Gastrocnemius medialis (tissue), 4 donors: ENCODE measurements at regions not wholly inside any gene's neighbourhood (a gene's known extent, or its start where the extent isn't known, plus 50 kb on each side); places are given as distances from the start of the nearest gene placed in this dataset.
"Not testable (repeated sequence)": the region's sequence is repeated elsewhere in the genome, so short reads cannot be mapped to it uniquely, and the experiment has no call there.

Experiments used
- ATAC-seq, 2 donors: fragments of 150-250 bp; one replicate each; pipeline ENCODE4 v1.9.1; 2016
- DNase-seq, 2 donors: peaks; one replicate each; pipeline ENCODE4 v3.0.0-alpha.2; 2019
- H3K27ac ChIP-seq, 4 donors: fragments of 200-600 bp; sonication (generic); 1 replicate in 1 of 4; 2 replicates in 3 of 4; pipeline ENCODE4 v1.5.1; 2016 to 2018; ENCODE audit warnings: mild to moderate bottlenecking in 2 of 4, moderate library complexity in 1 of 4
- H3K27me3 ChIP-seq, 3 donors: fragments of 200-600 bp; sonication (generic) in 2 of 3; 1 replicate in 1 of 3; 2 replicates in 2 of 3; pipeline versions ENCODE4 v1.5.1 to v1.6.0; 2016 to 2019; ENCODE audit warnings: mild to moderate bottlenecking in 1 of 3, moderate library complexity in 1 of 3
- H3K36me3 ChIP-seq, 2 donors: fragments of 200-600 bp; sonication (generic) in 1 of 2; one replicate each; pipeline ENCODE4 v1.5.1; 2017 to 2018
- H3K4me1 ChIP-seq, 2 donors: fragments of 200-600 bp; sonication (generic) in 1 of 2; one replicate each; pipeline ENCODE4 v1.5.1; 2016 to 2017; ENCODE audit warnings: mild to moderate bottlenecking in 2 of 2
- H3K4me3 ChIP-seq, 4 donors: fragments of 200-600 bp; sonication (generic) in 3 of 4; 1 replicate in 1 of 4; 2 replicates in 3 of 4; pipeline ENCODE4 v1.5.1; 2016 to 2019; ENCODE audit warnings: mild to moderate bottlenecking in 2 of 4
- H3K9me3 ChIP-seq, 3 donors: fragments of 200-600 bp; sonication (generic) in 2 of 3; 1 replicate in 1 of 3; 2 replicates in 2 of 3; pipeline ENCODE4 v1.5.1; 2016 to 2019
- POLR2A ChIP-seq, 2 donors: fragments of 450-650 bp; IDR thresholded peaks; one replicate each; pipeline ENCODE4 v1.6.1; 2017; ENCODE audit warnings: antibody characterized with exemption in 2 of 2, mild to moderate bottlenecking in 2 of 2, moderate library complexity in 2 of 2
- in situ Hi-C, 4 donors: fragments of 200-750 bp; cut with MboI; loops; one replicate each; pipeline versions ENCODE4 v1.15.0 to v1.8.0; 2017; ENCODE audit warnings: low sequenced_read_pairs in 4 of 4
- intact Hi-C: fragments of 100-400 bp; cut with DNase I; formaldehyde crosslinking; loops from one replicate; pipeline ENCODE4 v1.15.1; 2023; ENCODE audit warnings: low total_unique reads
- TF ChIP-seq, protein P1 (sequence below), 5 experiments: fragments of 450-650 bp in 3 of 5; fragments of 200-600 bp in 2 of 5; sonication (generic) in 2 of 5; IDR thresholded peaks in 4 of 5; conservative IDR thresholded peaks in 1 of 5; 1 replicate in 4 of 5; 2 replicates in 1 of 5; pipeline ENCODE4 v1.5.1; 2016 to 2019; ENCODE audit warnings: antibody characterized with exemption in 5 of 5, mild to moderate bottlenecking in 3 of 5, moderate library complexity in 3 of 5

DNA sequence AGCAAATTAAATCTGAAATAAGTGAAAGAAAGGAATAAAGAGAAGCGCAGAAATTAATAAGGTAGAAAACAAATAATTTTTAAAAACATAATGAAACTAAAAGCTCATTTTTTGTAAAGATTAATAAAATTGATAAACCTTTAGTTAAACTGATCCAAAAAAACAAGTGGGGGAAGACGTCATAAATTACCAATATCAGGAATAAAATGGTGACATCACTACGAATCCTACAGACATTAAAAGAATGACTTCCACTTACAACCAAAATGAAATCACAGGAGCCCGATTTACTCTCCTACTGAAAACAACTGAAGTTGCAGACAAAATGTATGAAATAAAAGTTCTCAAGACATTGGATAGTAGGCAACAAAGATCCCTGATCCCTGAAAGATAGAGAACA lies 68.1 kb upstream of the IFFO2 start:
- Histone ChIP-seq H3K4me1 (no peaks in the 10 kb centered on the region), H3K36me3 (no peaks in the 10 kb centered on the region), H3K9me3 (no peaks in the 10 kb centered on the region), H3K27me3 (peaks cover 3 to 15% (median 11%) of the 10 kb centered on the region in 3 donors), H3K27ac (no peak overlapping the region), H3K4me3 (no peak overlapping the region)
- no peak for ATAC-seq
- TF ChIP-seq, protein P1, sequence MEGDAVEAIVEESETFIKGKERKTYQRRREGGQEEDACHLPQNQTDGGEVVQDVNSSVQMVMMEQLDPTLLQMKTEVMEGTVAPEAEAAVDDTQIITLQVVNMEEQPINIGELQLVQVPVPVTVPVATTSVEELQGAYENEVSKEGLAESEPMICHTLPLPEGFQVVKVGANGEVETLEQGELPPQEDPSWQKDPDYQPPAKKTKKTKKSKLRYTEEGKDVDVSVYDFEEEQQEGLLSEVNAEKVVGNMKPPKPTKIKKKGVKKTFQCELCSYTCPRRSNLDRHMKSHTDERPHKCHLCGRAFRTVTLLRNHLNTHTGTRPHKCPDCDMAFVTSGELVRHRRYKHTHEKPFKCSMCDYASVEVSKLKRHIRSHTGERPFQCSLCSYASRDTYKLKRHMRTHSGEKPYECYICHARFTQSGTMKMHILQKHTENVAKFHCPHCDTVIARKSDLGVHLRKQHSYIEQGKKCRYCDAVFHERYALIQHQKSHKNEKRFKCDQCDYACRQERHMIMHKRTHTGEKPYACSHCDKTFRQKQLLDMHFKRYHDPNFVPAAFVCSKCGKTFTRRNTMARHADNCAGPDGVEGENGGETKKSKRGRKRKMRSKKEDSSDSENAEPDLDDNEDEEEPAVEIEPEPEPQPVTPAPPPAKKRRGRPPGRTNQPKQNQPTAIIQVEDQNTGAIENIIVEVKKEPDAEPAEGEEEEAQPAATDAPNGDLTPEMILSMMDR (IDR thresholded peaks at IDR 0.05 in 4 of 5, conservative IDR thresholded peaks at IDR 0.05 in 1 of 5), result no peak
- TF ChIP-seq POLR2A (IDR thresholded peaks at IDR 0.05), result no peak
- in situ Hi-C loops (no loop called here), intact Hi-C loops (no loop called here)
- DNase-seq, result no peak

DNA sequence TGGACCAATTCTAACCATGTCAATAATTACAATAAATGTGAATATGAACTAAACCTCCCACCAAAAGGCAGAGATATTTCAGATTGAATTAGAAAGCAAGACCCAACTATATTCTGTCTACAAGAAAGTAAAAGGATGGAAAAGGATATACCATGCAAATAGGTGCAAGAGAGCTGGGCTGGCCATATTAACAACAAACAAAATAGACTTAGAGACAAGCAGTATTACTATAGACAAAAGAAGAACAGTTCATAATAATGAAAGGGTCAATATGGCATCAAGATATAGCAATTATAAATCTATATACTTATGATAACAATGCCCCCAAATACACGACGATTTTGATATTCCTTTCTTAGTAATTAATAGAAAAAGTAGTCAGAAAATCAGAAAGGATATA lies 67.3 kb upstream of the IFFO2 start:
- H3K36me3 ChIP-seq, result no peaks in the 10 kb centered on the region
- no peak overlapping the region for H3K27ac ChIP-seq
- DNase-seq (no peak), ATAC-seq (no peak)
- in situ Hi-C loops (no loop called here), intact Hi-C loops (no loop called here)
- H3K9me3 ChIP-seq, result no peaks in the 10 kb centered on the region
- H3K4me3 ChIP-seq, result no peak overlapping the region
- TF ChIP-seq, protein P1 (IDR thresholded peaks at IDR 0.05 in 4 of 5, conservative IDR thresholded peaks at IDR 0.05 in 1 of 5), result no peak
- H3K27me3 ChIP-seq, result peaks cover 3 to 11% (median 10%) of the 10 kb centered on the region in 3 donors
- no peaks in the 10 kb centered on the region for H3K4me1 ChIP-seq

DNA sequence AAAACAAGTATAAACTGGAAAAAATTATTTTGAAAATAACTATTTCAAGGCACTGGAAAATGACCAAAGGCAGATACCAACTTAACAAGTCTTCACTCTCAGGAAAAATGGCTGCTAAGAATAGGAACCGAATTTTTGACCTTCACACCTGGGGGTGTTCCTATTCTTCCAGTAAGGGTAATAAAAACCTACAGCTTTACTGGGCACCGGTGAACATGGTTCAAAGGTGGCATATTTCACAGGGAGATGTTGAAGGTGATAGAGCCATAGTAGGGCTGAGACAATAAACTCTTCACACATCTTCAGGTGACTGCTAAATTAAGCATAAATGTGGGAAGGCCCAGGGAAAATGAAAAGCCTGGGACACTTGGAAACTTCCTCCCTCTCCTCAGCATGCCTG lies 65.4 kb upstream of the IFFO2 start:
- H3K27me3 ChIP-seq, result no peaks in the 10 kb centered on the region
- H3K9me3 ChIP-seq, result no peaks in the 10 kb centered on the region
- no peak overlapping the region for H3K4me3 ChIP-seq
- no peak overlapping the region for H3K27ac ChIP-seq
- intact Hi-C loops (no loop called here), in situ Hi-C loops (no loop called here)
- TF ChIP-seq, protein P1 (IDR thresholded peaks at IDR 0.05 in 4 of 5, conservative IDR thresholded peaks at IDR 0.05 in 1 of 5), result no peak
- TF ChIP-seq POLR2A (IDR thresholded peaks at IDR 0.05), result no peak
- no peaks in the 10 kb centered on the region for H3K36me3 ChIP-seq
- ATAC-seq (no peak), DNase-seq (no peak)
- H3K4me1 ChIP-seq, result no peaks in the 10 kb centered on the region

DNA sequence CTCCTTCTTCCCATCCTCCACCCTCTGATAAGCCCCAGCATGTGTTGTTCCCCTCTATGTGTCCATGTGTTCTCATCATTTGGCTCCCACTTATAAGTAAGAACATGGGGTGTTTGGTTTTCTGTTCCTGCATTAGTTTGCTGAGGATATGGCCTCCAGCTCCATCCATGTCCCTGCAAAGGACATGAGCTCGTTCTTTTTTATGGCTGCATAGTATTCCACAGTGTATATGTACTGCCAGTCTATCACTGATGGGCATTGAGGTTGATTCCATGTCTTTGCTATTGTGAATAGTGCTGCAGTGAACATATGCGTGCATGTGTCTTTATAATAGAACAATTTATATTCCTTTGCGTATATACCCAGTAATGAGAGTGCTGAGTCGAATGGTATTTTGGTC lies 62.8 kb upstream of the IFFO2 start:
- H3K27me3 ChIP-seq, ATAC-seq, intact Hi-C loops, H3K4me3 ChIP-seq, DNase-seq, H3K36me3 ChIP-seq, H3K4me1 ChIP-seq, H3K27ac ChIP-seq, in situ Hi-C loops, H3K9me3 ChIP-seq: not testable (repeated sequence)

DNA sequence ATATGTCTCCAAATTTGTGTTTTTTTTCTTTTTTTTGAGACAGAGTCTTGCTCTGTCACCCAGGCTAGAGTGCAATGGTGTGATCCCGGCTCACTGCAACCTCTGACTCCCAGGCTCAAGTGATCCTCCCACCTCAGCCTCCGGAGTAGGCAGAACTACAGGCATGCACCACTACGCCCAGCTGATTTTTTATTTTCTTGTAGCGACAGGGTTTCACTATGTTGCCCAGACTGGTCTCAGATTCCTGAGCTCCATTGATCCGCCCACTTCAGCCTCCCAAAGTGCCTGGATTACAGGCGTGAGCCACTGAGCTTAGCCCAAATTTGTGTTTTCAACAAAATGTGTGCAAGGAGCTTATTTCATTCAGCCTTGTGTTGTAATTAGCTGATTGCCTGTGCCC lies 59.0 kb upstream of the IFFO2 start:
- TF ChIP-seq, protein P1 (IDR thresholded peaks at IDR 0.05 in 4 of 5, conservative IDR thresholded peaks at IDR 0.05 in 1 of 5), result no peak
- TF ChIP-seq POLR2A (IDR thresholded peaks at IDR 0.05), result no peak
- no peaks in the 10 kb centered on the region for H3K36me3 ChIP-seq
- in situ Hi-C loops, result no loop called here
- no peaks in the 10 kb centered on the region for H3K27me3 ChIP-seq
- no peak overlapping the region for H3K4me3 ChIP-seq
- H3K4me1 ChIP-seq, result no peaks in the 10 kb centered on the region
- H3K9me3 ChIP-seq, result no peaks in the 10 kb centered on the region
- H3K27ac ChIP-seq, result no peak overlapping the region
- no peak for ATAC-seq
- no peak for DNase-seq
- intact Hi-C loops, result no loop called here
